Fibroblast of skin of right biceps (primary cell): ENCODE measurements at regions not wholly inside any gene's neighbourhood (a gene's known extent, or its start where the extent isn't known, plus 50 kb on each side); places are given as distances from the start of the nearest gene placed in this dataset.

Experiments used
- DNase-seq: peaks from one replicate; pipeline ENCODE4 v3.0.0-alpha.2; 2013

DNA sequence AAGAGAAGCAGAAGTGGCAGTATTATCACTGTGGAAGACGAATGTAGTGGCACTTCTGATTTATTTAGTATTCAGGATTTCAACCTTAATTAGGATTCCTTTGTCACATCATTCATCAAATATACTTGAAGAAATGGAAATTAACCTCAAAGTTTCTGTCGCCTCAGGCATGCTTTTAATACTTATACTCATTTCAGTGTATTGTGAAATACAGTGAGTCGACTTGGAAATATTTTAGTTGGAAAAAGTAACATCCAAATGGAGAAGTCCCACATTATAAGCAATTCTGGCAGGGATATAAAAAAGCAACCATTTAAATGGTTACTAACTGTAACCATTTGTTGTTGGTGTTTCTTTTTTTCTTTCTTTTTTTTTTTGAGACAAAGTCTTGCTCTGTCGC, 648.8 kb downstream of the ARL4A start:
- DNase-seq: peak; percentile 74

DNA sequence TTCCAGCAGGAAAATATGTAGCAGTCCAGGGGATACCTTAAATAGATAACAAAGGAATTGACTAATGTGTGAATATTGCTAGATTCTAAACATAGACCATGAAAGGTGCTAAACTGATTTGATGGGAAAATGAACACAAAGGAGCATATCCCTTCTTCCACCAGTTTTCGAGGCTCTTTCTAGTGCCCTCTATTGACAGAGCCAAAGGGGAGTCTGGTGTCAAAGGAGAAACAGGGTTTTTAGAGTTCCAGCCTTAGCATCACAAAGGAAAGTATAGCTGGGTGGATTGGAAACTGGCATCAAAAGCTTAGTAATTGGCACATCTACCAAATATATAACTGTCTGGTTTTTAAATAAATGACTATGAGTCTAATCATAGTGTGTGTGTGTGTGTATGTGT, 636.8 kb downstream of the ETV1 start:
- DNase-seq: no peak

DNA sequence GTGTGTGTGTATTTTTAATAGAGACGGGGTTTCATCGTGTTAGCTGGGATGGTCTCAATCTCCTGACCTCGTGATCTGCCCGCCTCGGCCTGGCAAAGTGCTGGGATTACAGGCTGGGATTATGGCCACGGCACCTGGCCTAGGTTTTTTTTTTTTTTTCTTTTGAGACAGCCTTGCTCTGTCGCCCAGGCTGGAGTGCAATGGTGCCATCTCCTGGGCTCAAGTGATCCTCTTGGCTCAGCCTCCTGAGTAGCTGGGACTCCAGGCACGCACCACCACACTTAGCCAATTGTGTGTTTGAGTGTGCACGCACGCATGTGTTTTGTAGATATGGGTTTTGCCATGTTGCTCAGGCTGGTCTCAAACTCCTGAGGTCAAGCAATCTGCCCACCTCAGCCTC, 629.8 kb downstream of the ETV1 start:
- no peak for DNase-seq

DNA sequence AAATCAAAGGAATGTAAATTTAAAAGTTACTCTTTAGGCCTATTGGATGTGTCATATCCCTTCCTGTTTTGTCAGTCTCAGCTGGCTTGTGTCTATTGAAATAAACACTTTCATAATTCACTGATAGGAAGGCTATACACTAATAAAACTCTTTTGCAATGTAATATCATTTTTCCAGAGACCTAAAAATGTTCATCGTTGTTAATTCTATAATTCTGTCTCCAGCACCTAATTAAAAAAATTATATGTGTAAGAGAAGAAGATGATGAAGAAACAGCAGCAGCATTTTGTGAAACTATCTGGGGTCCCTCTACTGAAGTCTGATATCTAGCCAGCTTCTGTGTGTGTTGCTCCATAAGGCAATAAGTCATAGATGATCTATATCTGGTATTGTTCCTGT, 602.7 kb downstream of the ETV1 start:
- no peak for DNase-seq

DNA sequence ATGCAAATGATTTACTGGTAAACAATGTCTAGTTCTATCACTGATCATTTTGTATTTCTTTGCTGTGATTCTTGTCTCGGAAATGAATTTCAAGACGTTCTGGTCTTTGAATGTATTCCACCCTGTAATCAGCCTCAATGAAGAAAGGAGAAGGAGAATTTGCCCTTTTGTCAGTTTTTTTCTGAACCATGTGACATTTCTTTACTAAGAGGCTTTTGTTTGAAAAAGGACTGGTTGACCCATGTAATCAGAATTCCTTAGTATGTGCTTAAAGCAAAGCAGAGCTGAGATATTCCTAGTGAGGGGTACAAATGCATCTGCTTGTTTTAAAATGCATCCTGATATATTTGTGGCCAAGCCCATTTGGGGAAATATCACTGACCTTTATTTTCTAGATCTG, 581.6 kb downstream of the ETV1 start:
- no peak for DNase-seq

DNA sequence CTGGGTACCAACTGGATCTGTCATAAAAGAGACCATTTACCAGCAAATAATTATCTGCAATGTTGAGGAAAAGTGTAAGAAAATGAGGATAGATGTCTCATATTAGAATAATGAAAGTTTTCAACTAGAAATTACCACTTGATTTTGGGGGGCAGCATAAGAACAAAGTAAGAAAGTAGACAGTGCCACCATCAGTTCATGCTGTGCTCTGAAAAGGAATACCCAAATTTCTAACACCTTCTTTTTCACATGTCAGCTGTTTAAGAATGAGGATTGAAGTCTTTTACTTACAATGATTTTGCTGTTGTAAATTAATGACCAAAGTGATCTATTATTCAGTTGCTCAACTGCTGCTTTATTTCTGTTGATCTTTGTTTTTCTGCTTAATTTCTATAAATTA, 578.3 kb downstream of the ETV1 start:
- DNase-seq: no peak

DNA sequence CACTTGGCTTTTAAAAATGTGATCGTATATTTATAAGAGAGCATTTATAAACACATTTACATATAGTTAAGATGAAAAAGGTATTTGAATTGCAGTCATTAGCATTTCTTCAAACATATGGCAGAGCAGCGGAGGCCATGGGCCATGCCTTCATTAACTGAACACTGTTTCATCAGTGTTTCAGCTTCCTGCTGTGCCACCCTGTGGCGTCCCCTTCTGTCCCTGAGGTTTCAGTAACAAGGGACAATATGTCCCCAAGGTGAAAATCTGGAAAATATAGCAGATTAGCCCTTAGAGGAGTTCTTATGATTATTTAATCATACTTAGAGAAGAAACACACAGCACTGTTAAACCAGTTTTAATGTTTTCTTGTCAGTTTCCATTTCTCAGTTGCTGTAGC, 577.8 kb downstream of the ETV1 start:
- no peak for DNase-seq

DNA sequence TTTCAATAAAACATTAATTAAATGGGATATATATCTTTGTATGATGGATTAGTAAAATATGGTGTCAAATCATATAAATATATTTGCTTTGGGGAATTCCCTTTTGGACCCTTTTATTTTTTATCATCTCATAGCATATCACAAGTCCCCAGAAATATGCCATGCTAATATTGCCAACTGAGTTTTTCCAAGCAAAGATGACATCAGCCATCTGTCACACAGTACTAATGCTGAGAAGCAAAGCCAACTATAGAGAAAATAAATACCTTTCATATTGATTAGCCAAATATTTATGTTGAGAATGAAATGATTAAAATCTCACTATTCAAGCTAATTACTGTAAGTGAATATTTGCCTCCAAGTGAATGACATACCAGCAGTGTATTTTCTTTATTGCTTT, 575.3 kb downstream of the ETV1 start:
- no peak for DNase-seq

DNA sequence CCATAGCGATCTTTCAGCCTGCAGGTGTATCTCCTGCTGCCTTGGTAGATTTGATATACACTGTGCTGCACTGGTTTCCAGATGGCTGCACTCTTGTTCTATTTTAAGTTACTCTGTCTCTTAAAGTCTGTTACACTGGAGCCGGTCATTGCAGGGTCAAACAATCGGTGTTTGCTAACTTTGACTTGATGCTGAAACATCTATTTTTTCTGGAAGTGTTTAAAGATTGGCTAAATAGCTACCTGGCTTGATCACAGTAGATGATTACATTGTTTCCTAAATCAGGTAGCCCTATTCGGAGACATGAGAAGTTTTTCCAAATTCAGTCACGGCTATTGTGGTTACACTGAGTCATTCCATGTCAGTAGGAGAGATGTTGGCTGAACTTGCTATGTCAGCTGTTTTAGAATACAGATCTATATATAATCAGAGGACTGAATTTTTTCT, 574.8 kb downstream of the ETV1 start:
- DNase-seq: peak; percentile 6

DNA sequence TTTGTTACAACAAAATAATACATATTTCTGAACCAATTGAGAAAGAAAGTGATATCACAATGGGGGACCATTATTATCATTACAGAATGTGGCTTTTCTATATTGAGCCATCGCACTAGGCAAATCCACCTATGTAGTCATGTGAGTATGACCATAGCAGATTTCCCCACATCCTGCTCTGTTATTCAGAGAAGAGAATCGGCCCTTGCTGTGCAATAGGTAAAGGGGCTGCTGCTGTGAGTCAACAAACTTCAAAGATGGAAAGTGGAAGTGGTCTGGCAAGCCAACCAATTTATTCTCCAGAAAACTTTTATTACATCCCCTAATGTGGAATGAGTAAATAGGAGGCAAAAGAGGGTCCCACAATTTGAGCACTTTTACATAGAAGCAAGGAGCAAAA, 573.4 kb downstream of the ETV1 start:
- no peak for DNase-seq

DNA sequence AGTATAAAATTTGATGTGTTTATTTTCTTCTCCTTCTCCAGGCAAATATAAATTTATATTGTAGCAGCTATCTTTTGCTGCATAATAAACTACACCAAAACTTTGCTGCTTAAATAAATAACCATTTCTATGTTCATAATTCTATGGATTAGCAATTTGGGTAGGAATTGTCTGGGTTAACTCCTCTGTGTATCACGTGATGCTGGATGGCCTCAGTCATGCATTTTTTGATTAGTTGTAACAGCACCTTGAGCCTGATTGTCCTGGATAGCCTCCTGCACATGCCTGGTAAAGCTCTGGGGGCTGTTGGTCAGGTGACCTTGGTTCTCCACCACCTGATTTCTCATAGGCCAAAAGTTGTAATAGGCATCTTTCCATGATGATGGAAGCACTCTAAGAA, 572.9 kb downstream of the ETV1 start:
- DNase-seq: no peak

DNA sequence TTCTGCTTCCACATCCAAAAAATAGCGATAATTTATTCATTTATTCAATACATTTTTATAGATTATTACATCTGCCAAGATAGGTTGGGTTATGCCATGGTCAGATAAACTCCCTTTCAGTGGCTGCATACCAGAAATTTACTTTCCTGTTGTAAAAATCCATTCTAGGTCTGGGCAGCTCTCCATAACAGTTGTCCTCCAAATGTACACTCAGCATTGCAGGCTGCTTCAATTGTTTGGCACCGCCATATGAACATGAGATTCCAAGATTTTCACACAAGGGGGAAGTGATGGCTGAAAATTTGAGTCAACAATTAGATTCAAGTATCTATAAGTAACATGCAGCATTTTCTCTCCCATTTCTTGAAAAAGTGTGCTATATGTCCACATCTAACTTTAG, 568.7 kb downstream of the ETV1 start:
- DNase-seq: no peak

DNA sequence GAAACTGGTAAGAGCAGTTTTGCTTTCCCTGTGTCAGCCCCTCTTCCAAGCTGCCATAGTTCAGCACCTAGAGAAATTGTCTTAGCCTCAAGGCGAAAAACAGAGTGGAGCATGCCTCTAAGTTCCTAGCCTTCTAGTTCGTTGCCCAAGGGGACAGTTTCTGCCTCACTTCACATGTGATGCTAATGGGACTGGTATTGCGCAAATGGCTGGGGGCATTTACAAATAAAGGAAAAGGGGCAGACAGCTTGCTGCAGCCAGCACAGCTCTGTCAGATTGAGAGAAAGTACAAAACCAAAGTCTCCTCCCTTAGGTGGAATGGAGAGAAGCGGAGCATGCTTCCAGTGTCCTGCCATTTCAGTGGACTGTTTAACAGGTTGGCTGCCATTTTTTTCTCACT, 567.7 kb downstream of the ETV1 start:
- no peak for DNase-seq

DNA sequence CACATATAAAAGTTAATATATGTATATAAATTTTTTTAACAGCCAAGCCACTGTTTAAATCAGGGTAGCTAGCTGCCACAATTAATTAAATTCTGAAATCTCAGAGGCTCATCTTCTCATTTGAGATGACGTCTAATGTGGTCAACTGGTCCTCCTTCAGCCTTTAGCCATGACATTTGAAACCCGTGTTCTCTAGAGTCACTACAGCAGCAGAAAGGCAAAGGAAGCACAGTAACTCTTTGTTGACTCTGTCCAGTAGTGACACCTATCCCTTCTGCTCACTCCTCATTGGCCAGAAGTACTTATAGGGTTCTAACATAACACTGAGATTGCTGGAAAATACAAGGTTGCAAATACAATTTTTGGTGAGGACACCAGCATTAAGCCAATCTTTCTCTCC, 555.5 kb downstream of the ETV1 start:
- no peak for DNase-seq

DNA sequence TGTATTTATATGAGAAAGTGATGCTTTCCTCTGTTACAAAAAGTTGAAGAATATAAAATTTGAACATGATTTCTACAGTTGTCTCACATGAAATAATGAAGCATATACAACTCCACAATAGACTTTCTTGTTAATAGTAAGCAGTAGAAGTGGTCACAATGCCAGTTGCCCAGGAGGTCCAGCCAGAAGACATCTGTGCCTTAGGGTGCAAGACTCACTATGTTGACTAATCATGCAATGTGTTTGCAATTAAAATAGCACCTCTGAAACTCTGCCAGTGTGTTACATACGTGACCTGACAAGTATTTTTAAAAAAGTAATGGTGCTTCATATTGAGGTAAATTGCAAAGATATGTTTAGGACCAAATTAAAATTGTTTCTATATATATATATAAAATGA, 547.2 kb downstream of the ETV1 start:
- DNase-seq: no peak

DNA sequence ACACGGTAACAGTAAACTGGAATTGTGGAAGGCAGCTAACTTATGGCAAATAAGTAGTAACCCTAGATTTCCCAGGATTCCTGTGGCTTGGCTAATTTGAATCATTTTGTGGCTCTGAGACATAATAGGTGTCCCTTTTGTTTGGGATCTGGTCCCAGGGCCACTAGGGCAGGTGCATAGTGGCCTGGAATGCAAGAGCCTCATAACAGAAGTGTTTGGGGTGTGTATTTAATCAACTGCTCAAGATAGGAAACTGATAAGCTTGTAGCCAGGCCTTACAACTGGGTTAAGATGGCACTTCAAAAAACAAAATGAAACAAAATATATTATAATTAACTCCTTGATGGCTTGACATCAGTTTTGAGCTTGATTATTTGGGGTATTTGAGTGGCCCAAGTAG, 541.8 kb downstream of the ETV1 start:
- no peak for DNase-seq

DNA sequence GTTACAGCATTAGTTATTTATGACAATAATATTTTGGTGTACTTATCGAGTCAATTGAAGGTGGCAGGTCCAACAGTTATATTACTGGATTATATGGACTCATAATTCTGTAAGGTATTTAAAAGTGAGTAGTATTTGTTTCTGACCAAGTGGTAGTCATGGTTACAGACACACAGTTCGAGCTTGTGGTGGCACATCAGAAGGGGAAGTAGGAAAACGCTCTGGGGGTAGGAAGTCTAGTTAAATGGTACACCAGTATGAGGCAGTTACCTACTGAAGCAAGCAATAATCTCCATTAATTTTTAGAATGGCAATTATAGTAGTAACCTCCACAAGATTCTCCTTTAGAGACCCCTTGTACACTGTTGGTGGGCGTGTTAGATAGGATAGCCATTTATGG, 541.2 kb downstream of the ETV1 start:
- no peak for DNase-seq

DNA sequence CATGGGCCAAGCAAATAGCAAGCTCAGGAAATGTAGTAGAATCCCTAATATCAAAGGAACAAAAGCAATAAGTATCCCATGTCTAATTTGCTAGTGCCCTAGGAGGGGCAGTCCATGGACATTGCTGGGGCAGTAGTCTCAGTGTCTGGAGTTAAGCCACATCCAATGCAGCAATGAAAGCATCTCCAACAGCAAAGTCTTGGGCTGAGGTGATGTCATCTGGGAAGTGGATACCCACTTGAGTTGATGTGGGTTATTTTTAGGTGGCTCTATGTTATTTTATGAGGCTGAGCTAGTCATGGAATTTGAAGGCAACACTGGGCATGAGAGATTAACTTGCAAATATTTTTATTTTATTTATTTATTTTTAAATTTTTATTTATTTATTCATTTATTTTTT, 540.0 kb downstream of the ETV1 start:
- DNase-seq: no peak

DNA sequence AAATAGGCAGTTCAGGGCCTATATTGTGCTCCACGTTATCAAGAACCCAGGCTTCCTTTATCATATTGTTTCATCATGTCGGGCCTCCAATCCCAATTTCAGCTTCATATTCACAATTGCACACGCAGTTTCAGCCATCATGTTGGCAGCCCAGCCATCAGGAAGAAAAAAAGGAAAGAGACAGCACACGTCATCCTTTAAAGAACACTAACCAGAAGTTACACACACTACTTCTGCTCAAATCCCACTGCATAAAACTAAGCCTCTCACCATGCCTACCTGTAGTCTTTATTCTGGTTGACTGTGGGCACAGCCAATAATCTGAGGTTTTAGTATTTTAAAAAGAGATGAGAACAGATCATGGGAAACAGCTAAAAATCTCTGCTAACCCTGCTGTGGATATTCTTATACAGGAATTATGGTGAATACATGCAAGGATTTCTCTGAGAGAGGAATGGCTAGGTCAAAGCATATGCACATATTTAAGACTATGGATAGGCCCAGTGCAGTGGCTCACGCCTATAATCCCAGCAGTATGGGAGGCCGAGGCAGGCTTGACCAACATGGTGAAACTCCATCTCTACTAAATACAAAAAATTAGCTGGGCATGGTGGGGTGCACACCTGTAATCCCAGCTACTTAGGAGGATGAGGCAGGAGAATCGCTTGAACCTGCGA, 534.4 kb downstream of the ETV1 start:
- DNase-seq: no peak

DNA sequence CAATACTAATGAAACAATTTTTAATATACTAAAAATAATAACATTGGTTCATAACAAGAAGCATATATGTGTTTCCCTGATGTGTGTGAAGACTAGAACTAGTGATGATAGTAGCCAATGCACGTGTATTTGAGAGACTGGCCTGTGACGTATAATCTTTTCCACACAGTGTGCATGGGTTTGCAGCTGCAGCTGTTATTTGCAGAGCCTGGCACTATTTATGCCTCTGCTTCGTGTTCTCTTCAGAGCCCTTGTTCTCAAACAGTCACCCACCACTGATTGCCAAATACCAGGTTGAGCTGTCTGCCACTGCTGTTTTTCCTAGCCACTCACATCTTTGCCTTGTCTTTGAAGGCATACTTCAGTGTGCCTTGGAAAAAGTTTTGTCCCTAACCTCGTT, 531.7 kb downstream of the ETV1 start:
- no peak for DNase-seq

DNA sequence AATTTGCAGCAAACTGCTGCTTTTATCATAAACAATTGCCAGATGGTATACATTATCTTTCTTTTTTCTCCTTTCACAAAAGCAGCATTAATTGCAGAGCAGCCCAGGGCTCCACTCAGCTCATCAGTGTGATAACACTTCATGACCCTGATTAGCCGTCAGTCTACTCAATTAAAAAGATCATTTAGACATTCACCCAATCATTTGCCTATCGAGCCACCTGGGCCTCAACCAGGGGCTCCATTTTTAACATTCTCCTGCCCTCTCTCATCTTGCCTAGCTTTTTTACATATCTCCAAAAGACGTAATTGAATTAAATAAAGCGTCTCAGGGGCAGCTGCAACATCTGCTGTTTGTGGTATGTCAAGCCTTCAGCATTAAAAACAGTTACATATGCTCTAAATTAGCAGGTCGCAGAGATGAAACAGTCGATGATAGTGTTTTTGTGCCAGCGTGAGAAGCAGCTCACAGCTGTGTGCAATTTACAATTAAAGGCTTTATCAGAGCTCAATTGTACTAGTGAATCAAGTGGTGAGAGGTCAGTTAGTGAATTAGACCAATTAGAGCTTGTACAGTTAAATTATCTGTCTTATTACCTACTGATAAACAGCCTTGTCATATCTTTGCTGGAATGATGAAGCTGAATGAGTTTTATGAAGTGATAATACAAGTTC, 522.5 kb downstream of the ETV1 start:
- no peak for DNase-seq

DNA sequence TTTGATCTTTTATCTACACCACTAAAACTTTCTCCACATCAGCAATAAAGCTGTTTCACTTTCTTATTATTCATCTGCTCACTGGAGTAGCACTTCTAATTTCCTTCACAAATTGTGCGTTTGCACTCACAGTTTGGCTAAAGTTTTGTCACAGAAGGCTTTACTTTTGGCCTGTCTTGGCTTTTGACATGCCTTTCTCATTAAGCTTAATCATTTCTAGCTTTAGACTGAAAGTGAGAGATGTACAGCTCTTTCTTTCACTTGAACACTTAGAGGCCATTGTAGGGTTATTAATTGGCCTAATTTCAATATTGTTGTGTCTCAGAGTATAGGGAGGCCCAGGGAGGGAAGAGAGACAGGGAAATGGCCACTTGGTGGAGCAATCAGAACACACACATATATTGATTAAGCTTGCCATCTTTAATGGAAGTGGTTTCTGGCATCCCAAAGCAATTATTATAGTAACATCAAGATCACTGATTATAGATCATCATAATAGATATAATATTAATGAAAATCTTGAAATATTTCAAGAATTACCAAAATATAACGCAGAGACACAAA, 512.5 kb downstream of the ETV1 start:
- DNase-seq: no peak

DNA sequence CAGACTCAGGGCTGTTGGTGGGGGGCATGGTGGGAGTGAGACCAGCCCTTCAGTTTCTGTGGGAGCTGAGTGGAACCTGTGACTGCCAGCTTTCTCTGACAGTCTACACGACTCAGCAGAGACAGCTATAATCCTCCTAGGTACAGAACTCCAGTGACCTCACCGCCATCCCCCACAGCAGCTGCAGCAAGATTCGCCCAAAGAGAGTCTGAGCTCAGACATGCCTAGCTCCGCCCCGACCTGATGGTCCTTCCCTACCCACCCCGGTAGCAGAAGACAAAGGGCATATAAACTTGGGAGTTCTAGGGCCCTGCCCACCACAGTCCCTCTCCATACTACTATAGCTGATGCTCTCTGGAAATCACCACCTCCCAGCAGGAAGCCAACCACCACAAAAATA, 500.1 kb downstream of the ETV1 start:
- no peak for DNase-seq

DNA sequence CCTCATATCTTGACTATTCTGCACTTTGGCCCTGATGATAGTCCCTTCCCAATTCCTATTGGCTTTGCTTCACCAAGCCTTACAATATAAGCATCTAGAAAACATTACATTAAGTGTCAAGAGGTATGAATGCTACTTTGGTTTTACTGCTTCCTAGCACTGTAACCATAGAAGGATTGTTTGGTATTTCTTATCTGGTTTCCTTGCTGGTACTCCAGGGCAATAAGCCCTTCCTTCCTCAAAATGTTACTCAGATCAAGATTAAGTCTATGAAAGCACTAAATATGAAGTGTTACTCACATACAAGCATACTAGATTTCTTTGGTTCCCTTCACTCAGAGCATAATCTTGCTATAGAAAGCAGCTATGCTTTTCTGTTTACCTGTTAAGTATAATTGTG, 492.5 kb downstream of the ETV1 start:
- no peak for DNase-seq

DNA sequence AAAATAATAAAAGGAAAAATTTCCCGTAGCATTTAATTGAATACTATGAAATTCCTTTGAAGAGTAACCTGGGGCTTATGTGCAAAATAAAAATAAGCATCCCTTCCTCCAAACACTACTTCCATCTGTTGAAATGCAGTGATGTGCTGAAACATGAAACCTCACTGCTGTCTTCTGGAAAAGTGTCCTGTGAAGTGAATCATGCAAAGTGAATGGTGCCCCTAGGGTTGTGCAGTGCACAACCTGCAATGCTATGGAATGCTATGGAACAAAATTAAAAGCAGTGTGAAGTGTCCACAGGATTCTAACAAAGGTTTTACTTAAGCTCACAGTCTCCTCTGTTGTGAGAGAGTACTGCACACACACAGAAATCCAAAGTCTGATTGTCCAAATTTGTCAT, 480.9 kb downstream of the ETV1 start:
- DNase-seq: no peak
